Activated naive CD4-positive, alpha-beta T cell treated with anti-CD3 and anti-CD28 coated beads, Interleukin-2, amount 50 U/mL, for 72 hours (primary cell): ENCODE measurements at regions not wholly inside any gene's neighbourhood (a gene's known extent, or its start where the extent isn't known, plus 50 kb on each side); places are given as distances from the start of the nearest gene placed in this dataset.
A peak's percentile ranks its signal among the peaks of the same experiment; 100 is the strongest.

Experiments
- ATAC-seq, 2 donors: fragments of 150-1000 bp; cut with Tn5 transposase; 2 replicates each; pipeline ENCODE4 v1.10.0; 2021; ENCODE audit warnings: mild to moderate bottlenecking in 2 of 2, moderate library complexity in 2 of 2
- DNase-seq, 2 donors: peaks; one replicate each; pipeline ENCODE4 v3.0.0; 2021 to 2022; ENCODE audit warnings: low spot score in 2 of 2
- H3K27ac Mint-ChIP-seq, 2 donors: one replicate each; pipeline ENCODE4 v1.8.0; 2022; ENCODE audit warnings: mild to moderate bottlenecking in 2 of 2, mixed read lengths in 2 of 2
- H3K36me3 Mint-ChIP-seq, 2 donors: one replicate each; pipeline ENCODE4 v1.8.0; 2022; ENCODE audit warnings: mixed read lengths in 2 of 2
- H3K9me3 Mint-ChIP-seq, 2 donors: one replicate each; pipeline ENCODE4 v1.8.0; 2022; ENCODE audit warnings: mixed read lengths in 2 of 2

- Mint-ChIP-seq H3K36me3 (no peaks in the 10 kb centered on the region), H3K9me3 (no peaks in the 10 kb centered on the region), H3K27ac (no peak overlapping the region)
- ATAC-seq (no peak), DNase-seq (no peak)
These were observed 136.3 kb upstream of the ESR1 start for GRCh38 chr6:151671195-151671594.

GRCh38 chr6:151674578-151674977 lies 132.9 kb upstream of the ESR1 start:
- H3K9me3 Mint-ChIP-seq = no peaks in the 10 kb centered on the region
- no peak overlapping the region for H3K27ac Mint-ChIP-seq
- no peak for ATAC-seq

GRCh38 chr6:151675746-151676459 lies 131.6 kb upstream of the ESR1 start:
- peak in 1 of 2 donors; percentile 57 for DNase-seq
- Mint-ChIP-seq H3K9me3 (no peaks in the 10 kb centered on the region), H3K36me3 (no peaks in the 10 kb centered on the region), H3K27ac (no peak overlapping the region)
- peak; percentile 61 to 88 for ATAC-seq

More at GRCh38 chr6:151674578-151674977, 132.9 kb upstream of the ESR1 start:
- DNase-seq = no peak
- H3K36me3 Mint-ChIP-seq = no peaks in the 10 kb centered on the region

GRCh38 chr6:151676460-151676945 lies 131.0 kb upstream of the ESR1 start:
- Mint-ChIP-seq H3K9me3 (no peaks in the 10 kb centered on the region), H3K27ac (no peak overlapping the region), H3K36me3 (no peaks in the 10 kb centered on the region)
- DNase-seq = no peak
- no peak for ATAC-seq

GRCh38 chr6:151677404-151677803 lies 130.1 kb upstream of the ESR1 start:
- DNase-seq (no peak), ATAC-seq (no peak)
- Mint-ChIP-seq H3K9me3 (no peaks in the 10 kb centered on the region), H3K36me3 (no peaks in the 10 kb centered on the region), H3K27ac (no peak overlapping the region)

- H3K36me3 Mint-ChIP-seq = no peaks in the 10 kb centered on the region
- ATAC-seq (peak; percentile 62 to 73), DNase-seq (no peak)
- no peaks in the 10 kb centered on the region for H3K9me3 Mint-ChIP-seq
- H3K27ac Mint-ChIP-seq = no peak overlapping the region
These were observed 128.4 kb upstream of the ESR1 start for GRCh38 chr6:151679081-151679480.

GRCh38 chr6:151679941-151680340 lies 127.5 kb upstream of the ESR1 start:
- H3K9me3 Mint-ChIP-seq = no peaks in the 10 kb centered on the region
- DNase-seq (no peak), ATAC-seq (no peak)
- H3K27ac Mint-ChIP-seq = peak overlapping the region in 1 of 2 donors; percentile 2
- no peaks in the 10 kb centered on the region for H3K36me3 Mint-ChIP-seq

GRCh38 chr6:151680846-151681432 lies 126.5 kb upstream of the ESR1 start:
- DNase-seq (no peak), ATAC-seq (no peak)
- no peaks in the 10 kb centered on the region for H3K9me3 Mint-ChIP-seq
- H3K36me3 Mint-ChIP-seq = no peaks in the 10 kb centered on the region
- no peak overlapping the region for H3K27ac Mint-ChIP-seq

- DNase-seq (no peak), ATAC-seq (no peak)
- Mint-ChIP-seq H3K27ac (no peak overlapping the region), H3K9me3 (no peaks in the 10 kb centered on the region), H3K36me3 (no peaks in the 10 kb centered on the region)
These were observed 125.9 kb upstream of the ESR1 start for GRCh38 chr6:151681433-151682059.

GRCh38 chr6:151682251-151682650 lies 125.2 kb upstream of the ESR1 start:
- ATAC-seq = no peak
- no peak for DNase-seq
- Mint-ChIP-seq H3K36me3 (no peaks in the 10 kb centered on the region), H3K27ac (no peak overlapping the region), H3K9me3 (no peaks in the 10 kb centered on the region)

- DNase-seq (no peak), ATAC-seq (no peak)
- H3K9me3 Mint-ChIP-seq = no peaks in the 10 kb centered on the region
- no peak overlapping the region for H3K27ac Mint-ChIP-seq
- H3K36me3 Mint-ChIP-seq = no peaks in the 10 kb centered on the region
These were observed 124.6 kb upstream of the ESR1 start for GRCh38 chr6:151682922-151683321.

GRCh38 chr6:151683381-151683780 lies 124.1 kb upstream of the ESR1 start:
- H3K27ac Mint-ChIP-seq = no peak overlapping the region
- DNase-seq = no peak
- no peak for ATAC-seq
- H3K9me3 Mint-ChIP-seq = no peaks in the 10 kb centered on the region
- H3K36me3 Mint-ChIP-seq = no peaks in the 10 kb centered on the region

GRCh38 chr6:151689499-151690201 lies 117.8 kb upstream of the ESR1 start:
- H3K36me3 Mint-ChIP-seq = peaks cover 6 to 15% of the 10 kb centered on the region in 2 donors
- H3K27ac Mint-ChIP-seq = no peak overlapping the region
- H3K9me3 Mint-ChIP-seq = peaks cover 0 to 6% of the 10 kb centered on the region in 2 donors
- ATAC-seq = no peak
- DNase-seq = no peak

GRCh38 chr6:151690303-151690702 lies 117.2 kb upstream of the ESR1 start:
- peak overlapping the region; percentile 79 to 83 for H3K27ac Mint-ChIP-seq
- no peak for DNase-seq
- peak; percentile 17 to 32 for ATAC-seq
- H3K9me3 Mint-ChIP-seq = peaks cover 0 to 6% of the 10 kb centered on the region in 2 donors
- peaks cover 6 to 15% of the 10 kb centered on the region in 2 donors for H3K36me3 Mint-ChIP-seq

- peak; percentile 98 to 99 for ATAC-seq
- peak overlapping the region; percentile 79 to 83 for H3K27ac Mint-ChIP-seq
- DNase-seq = peak in 1 of 2 donors; percentile 33
These were observed 116.5 kb upstream of the ESR1 start for GRCh38 chr6:151690768-151691562.

GRCh38 chr6:151692216-151692615 lies 115.3 kb upstream of the ESR1 start:
- H3K36me3 Mint-ChIP-seq = peaks cover 6 to 15% of the 10 kb centered on the region in 2 donors
- DNase-seq (no peak), ATAC-seq (no peak)
- H3K27ac Mint-ChIP-seq = peak overlapping the region in 1 of 2 donors; percentile 41
- peaks cover 0 to 6% of the 10 kb centered on the region in 2 donors for H3K9me3 Mint-ChIP-seq

More at GRCh38 chr6:151690768-151691562, 116.5 kb upstream of the ESR1 start:
- peaks cover 0 to 6% of the 10 kb centered on the region in 2 donors for H3K9me3 Mint-ChIP-seq
- H3K36me3 Mint-ChIP-seq = peaks cover 6 to 15% of the 10 kb centered on the region in 2 donors
